Glomerular visceral epithelial cell (primary cell): ENCODE measurements at regions not wholly inside any gene's neighbourhood (a gene's known extent, or its start where the extent isn't known, plus 50 kb on each side); places are given as distances from the start of the nearest gene placed in this dataset.

ENCODE experiments used
- DNase-seq: peaks from one replicate; pipeline ENCODE4 v3.0.0-alpha.2; 2016; ENCODE audit errors: extremely low spot score

GRCh38 chr13:46994492-46994891 is 97.6 kb upstream of the HTR2A start:
- no peak for DNase-seq

GRCh38 chr13:46992383-46992952 is 95.6 kb upstream of the HTR2A start:
- no peak for DNase-seq

GRCh38 chr13:46983881-46984280 is 87.0 kb upstream of the HTR2A start:
- no peak for DNase-seq

GRCh38 chr13:46982856-46983582 is 86.2 kb upstream of the HTR2A start:
- no peak for DNase-seq

- no peak for DNase-seq
These were observed 78.3 kb upstream of the HTR2A start for GRCh38 chr13:46975173-46975572.

GRCh38 chr13:46968450-46968849 is 71.6 kb upstream of the HTR2A start:
- no peak for DNase-seq

- DNase-seq = peak; percentile 11
These were observed 68.1 kb upstream of the HTR2A start for GRCh38 chr13:46964789-46965527.

- no peak for DNase-seq
These were observed 67.1 kb upstream of the HTR2A start for GRCh38 chr13:46963904-46964303.

GRCh38 chr13:46962281-46962941 is 65.6 kb upstream of the HTR2A start:
- DNase-seq = peak; percentile 6

- peak; percentile 62 for DNase-seq
These were observed 64.9 kb upstream of the HTR2A start for GRCh38 chr13:46961719-46962118.

- no peak for DNase-seq
These were observed 57.1 kb upstream of the HTR2A start for GRCh38 chr13:46953941-46954340.

GRCh38 chr13:46953331-46953730 is 56.5 kb upstream of the HTR2A start:
- no peak for DNase-seq

- DNase-seq = peak; percentile 59
These were observed 54.7 kb upstream of the HTR2A start for GRCh38 chr13:46951516-46951915.

- no peak for DNase-seq
These were observed 52.4 kb upstream of the HTR2A start for GRCh38 chr13:46949211-46949610.

GRCh38 chr13:46948338-46948737 is 51.5 kb upstream of the HTR2A start:
- no peak for DNase-seq

GRCh38 chr13:46947425-46948191 is 50.8 kb upstream of the HTR2A start:
- no peak for DNase-seq
